ENCODE measurements at regions not wholly inside any gene's neighbourhood (a gene's known extent, or its start where the extent isn't known, plus 50 kb on each side); places are given as distances from the start of the nearest gene placed in this dataset.

GRCh38 chr1:219993554-219994433 is 52.5 kb downstream of the EPRS1 start:
- DNase-seq, result no peak

DNA sequence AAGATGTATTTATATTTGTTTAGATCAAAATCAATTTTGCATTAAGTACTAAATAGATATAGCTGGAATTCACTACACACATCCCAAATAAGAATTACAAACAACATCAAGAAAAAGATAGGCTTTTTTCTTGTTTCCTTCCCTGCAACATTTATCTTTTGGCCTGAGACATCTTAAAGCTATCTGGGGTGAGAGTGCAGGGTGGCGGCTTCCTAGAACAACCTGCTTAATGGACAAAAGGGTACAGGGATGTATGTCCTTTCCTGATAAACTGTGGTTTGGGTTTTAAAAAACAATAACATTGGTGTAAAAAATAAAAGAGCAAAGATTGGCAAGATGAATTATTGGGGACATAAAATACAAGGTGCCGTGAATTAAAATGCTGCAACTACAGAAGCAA is 54.4 kb downstream of the EPRS1 start:
- no peak for DNase-seq

DNA sequence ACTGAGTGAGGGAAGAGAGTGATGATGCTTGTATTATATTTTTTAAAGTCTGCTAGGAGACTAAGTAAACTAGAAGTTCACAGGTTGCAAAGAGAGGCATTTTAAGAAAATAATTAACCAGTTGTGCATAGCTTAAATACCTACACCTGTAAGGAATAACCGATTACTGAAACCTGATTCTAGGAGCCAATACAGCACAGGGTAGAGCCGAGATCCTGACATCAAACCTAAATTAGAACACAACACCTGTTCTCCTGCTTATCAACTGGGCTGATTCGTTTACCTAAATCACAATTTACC is 54.8 kb downstream of the EPRS1 start:
- DNase-seq, result no peak

GRCh38 chr1:219990782-219991510 is 55.4 kb downstream of the EPRS1 start:
- DNase-seq, result peak; percentile 2

- no peak for DNase-seq
Observed at GRCh38 chr1:219989766-219990165, 56.5 kb downstream of the EPRS1 start.

DNA sequence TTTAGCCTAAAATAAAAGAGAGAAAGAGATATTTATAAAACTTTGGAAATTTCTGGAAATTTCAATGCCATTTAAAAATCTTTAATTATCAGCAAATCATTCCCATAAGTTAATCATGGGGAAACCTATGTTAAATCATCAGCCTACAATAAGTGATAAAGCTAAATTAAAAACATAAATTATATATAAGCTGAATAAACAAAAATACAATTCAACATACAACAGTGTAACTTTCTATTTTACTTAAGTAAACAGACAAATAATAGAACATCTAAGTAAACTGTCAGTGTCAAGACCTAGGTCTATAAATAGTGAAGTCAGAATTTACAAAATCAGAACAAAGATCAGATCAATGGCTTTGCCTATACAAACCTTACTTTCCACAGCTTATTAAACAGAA is 57.5 kb downstream of the EPRS1 start:
- no peak for DNase-seq

DNA sequence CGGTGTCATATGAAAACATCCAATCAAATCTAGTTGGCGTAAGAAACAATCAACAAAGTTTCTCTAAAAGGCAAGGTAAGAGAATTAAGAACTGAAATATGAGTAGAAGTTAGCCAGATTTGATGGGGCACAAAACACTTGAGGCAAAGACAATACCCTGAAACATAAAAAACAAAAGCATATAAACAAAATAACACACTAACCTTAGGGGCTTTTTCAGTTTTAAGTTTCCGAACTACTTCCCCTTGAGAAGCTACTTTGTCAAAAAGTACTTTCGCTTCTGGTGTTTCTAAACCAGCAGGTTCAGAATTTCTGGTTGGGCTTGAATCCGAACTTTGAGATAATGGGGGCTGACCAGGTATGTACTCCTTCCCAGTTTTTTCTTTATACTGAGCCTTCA is 57.9 kb downstream of the EPRS1 start:
- no peak for DNase-seq

- DNase-seq, result no peak
Observed at GRCh38 chr1:219987325-219987724, 59.0 kb upstream of the SLC30A10 start.

DNA sequence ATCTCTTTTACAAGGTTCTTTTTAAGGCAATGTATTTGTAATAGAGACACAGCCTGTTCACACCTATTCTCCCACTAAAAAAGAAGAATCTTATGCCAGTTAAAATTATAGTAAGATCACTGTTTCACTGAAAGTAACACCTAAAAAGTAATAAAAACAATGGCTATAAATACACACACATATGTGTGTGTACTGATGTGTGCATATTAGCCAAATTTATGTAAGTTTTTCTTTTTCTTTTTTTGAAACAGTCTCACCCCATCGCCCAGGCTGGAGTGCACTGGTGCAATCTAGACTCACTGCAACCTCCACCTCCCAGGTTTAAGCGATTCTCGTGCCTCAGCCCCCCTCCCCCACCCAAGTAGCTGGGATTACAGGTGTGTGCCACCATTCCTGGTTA is 56.8 kb upstream of the SLC30A10 start:
- no peak for DNase-seq
